A549 (cell line): ENCODE measurements at regions not wholly inside any gene's neighbourhood (a gene's known extent, or its start where the extent isn't known, plus 50 kb on each side); places are given as distances from the start of the nearest gene placed in this dataset.

Experiments used
- CTCF ChIP-seq: fragments of >200 bp; sonication (Bioruptor Twin); formaldehyde crosslinking; IDR thresholded peaks from 3 replicates; pipeline ENCODE4 v1.5.1; 2016
- ELK1 ChIP-seq: fragments of 150-350 bp; IDR thresholded peaks from 2 replicates; pipeline ENCODE4 v1.6.1; 2014; ENCODE audit warnings: low read depth, mild to moderate bottlenecking, low read length

- TF ChIP-seq CTCF, result no peak
- no peak for TF ChIP-seq ELK1
These were observed 2164.8 kb upstream of the AGA start for GRCh38 chr4:179607003-179607402.
